ENCODE measurements at regions not wholly inside any gene's neighbourhood (a gene's known extent, or its start where the extent isn't known, plus 50 kb on each side); places are given as distances from the start of the nearest gene placed in this dataset.

DNA sequence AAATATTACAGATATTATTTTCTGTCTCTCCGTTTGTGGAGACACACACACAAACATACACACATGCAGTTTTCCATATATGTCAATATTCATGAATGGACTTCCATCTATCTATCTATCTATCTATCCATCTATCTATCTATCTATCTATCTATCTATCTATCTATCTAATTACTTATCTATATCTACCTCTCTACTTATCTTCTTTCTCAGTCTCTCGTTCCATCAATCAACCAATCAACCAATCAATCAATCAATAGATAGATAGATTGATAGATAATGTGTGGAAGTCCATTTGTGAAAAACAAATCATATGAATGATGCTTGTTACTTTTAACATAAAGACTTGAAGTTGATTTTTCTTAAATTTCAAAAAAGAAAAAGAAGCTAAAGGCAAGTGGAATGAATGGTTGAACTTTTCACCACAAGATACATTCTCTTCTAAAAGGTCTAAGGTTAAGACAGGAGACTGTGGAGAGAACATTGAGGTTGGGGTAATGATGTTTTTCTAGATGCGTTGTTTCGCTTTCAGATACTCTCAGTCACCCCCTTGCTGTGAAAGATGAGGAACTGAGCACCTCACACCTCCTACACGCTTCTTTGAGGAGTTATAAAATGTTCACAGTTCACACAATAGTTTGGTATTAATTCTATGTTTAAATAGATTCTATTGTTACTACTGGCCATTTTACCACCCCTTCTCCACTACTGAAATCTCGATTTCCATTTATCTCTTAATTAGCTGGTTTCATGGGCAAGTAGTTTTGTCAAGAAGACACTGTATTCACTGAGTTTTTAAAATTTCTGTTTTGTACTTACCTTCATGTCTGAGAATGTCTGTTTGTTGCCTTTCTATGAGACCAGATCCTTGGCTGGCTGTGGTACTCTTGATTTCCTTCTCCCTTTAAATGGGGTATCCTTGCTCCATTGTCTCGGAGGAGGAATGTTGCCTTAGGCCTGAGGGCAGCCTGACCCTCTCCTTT lies 114.1 kb downstream of the EMX2 start:
- Histone ChIP-seq H3K9me3 (ENCODE audit: control insufficient read depth, low read depth, low read length) (peaks cover 5% of the 10 kb centered on the region), H3K27ac (ENCODE audit: low read length) (no peak overlapping the region), H3K36me3 (ENCODE audit: control insufficient read depth, insufficient read depth, low read length) (no peaks in the 10 kb centered on the region), H3K27me3 (ENCODE audit: control insufficient read depth, insufficient read depth, low read length) (no peaks in the 10 kb centered on the region), H3K4me1 (ENCODE audit: control insufficient read depth, insufficient read depth, low read length) (no peaks in the 10 kb centered on the region), H3K4me3 (ENCODE audit: low read length) (no peak overlapping the region)
- no peak for DNase-seq
- WGBS (ENCODE audit: insufficient coverage, low lambda C conversion rate), result 93% methylated on average over 2 of the region's 7 CpGs

DNA sequence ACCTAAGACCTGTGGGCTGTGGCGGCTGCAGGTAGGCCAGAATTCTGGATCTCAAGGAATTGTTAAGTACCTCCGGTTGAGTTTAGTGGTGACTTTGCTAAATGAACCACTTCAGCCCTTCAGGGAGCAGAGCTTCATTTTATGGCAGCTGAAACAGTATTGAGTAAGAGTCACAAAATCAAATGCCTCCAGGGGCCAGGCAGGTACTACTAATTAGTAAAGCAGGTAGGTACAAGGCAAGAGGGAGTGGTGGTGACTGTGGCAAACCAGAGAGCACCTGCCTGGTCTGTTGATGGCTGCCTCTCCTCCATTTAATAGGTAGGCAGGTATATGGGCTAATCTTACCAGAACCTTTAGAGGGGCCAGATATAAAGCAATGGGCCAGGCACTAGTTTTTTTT lies 118.8 kb downstream of the EMX2 start:
- H3K27me3 ChIP-seq (ENCODE audit: control insufficient read depth, insufficient read depth, low read length), result no peaks in the 10 kb centered on the region
- no peaks in the 10 kb centered on the region for H3K9me3 ChIP-seq (ENCODE audit: control insufficient read depth, low read depth, low read length)
- H3K4me1 ChIP-seq (ENCODE audit: control insufficient read depth, insufficient read depth, low read length), result no peaks in the 10 kb centered on the region
- H3K36me3 ChIP-seq (ENCODE audit: control insufficient read depth, insufficient read depth, low read length), result no peaks in the 10 kb centered on the region
- no peak overlapping the region for H3K27ac ChIP-seq (ENCODE audit: low read length)
- no peak for DNase-seq
- 80% methylated on average over 1 of the region's 2 CpGs for WGBS (ENCODE audit: insufficient coverage, low lambda C conversion rate)
- no peak overlapping the region for H3K4me3 ChIP-seq (ENCODE audit: low read length)

- Histone ChIP-seq H3K9me3 (ENCODE audit: control insufficient read depth, low read depth, low read length) (no peaks in the 10 kb centered on the region), H3K36me3 (ENCODE audit: control insufficient read depth, insufficient read depth, low read length) (no peaks in the 10 kb centered on the region), H3K27me3 (ENCODE audit: control insufficient read depth, insufficient read depth, low read length) (no peaks in the 10 kb centered on the region), H3K4me3 (ENCODE audit: low read length) (no peak overlapping the region), H3K4me1 (ENCODE audit: control insufficient read depth, insufficient read depth, low read length) (no peaks in the 10 kb centered on the region), H3K27ac (ENCODE audit: low read length) (no peak overlapping the region)
- DNase-seq, result no peak
- no CpG with 5 or more reads among the region's 2 CpGs for WGBS (ENCODE audit: insufficient coverage, low lambda C conversion rate)
Measured at GRCh38 chr10:117662126-117662525, 119.6 kb downstream of the EMX2 start.

GRCh38 chr10:117662751-117663540 lies 120.4 kb downstream of the EMX2 start:
- Histone ChIP-seq H3K4me3 (ENCODE audit: low read length) (no peak overlapping the region), H3K4me1 (ENCODE audit: control insufficient read depth, insufficient read depth, low read length) (no peaks in the 10 kb centered on the region), H3K36me3 (ENCODE audit: control insufficient read depth, insufficient read depth, low read length) (no peaks in the 10 kb centered on the region), H3K27ac (ENCODE audit: low read length) (no peak overlapping the region), H3K9me3 (ENCODE audit: control insufficient read depth, low read depth, low read length) (no peaks in the 10 kb centered on the region), H3K27me3 (ENCODE audit: control insufficient read depth, insufficient read depth, low read length) (no peaks in the 10 kb centered on the region)
- WGBS (ENCODE audit: insufficient coverage, low lambda C conversion rate), result no CpG with 5 or more reads among the region's 7 CpGs
- DNase-seq, result no peak

- Histone ChIP-seq H3K27ac (ENCODE audit: low read length) (no peak overlapping the region), H3K27me3 (ENCODE audit: control insufficient read depth, insufficient read depth, low read length) (no peaks in the 10 kb centered on the region), H3K36me3 (ENCODE audit: control insufficient read depth, insufficient read depth, low read length) (no peaks in the 10 kb centered on the region), H3K4me1 (ENCODE audit: control insufficient read depth, insufficient read depth, low read length) (no peaks in the 10 kb centered on the region), H3K4me3 (ENCODE audit: low read length) (no peak overlapping the region), H3K9me3 (ENCODE audit: control insufficient read depth, low read depth, low read length) (no peaks in the 10 kb centered on the region)
- peak in 1 of 2 donors; percentile 5 for DNase-seq
- WGBS (ENCODE audit: insufficient coverage, low lambda C conversion rate), result no CpG with 5 or more reads among the region's 2 CpGs
Measured at GRCh38 chr10:117663750-117664149, 121.2 kb downstream of the EMX2 start.

GRCh38 chr10:117664288-117664687 lies 121.7 kb downstream of the EMX2 start:
- H3K4me1 ChIP-seq (ENCODE audit: control insufficient read depth, insufficient read depth, low read length), result no peaks in the 10 kb centered on the region
- no CpG with 5 or more reads among the region's 5 CpGs for WGBS (ENCODE audit: insufficient coverage, low lambda C conversion rate)
- no peaks in the 10 kb centered on the region for H3K27me3 ChIP-seq (ENCODE audit: control insufficient read depth, insufficient read depth, low read length)
- no peaks in the 10 kb centered on the region for H3K36me3 ChIP-seq (ENCODE audit: control insufficient read depth, insufficient read depth, low read length)
- no peak overlapping the region for H3K4me3 ChIP-seq (ENCODE audit: low read length)
- no peaks in the 10 kb centered on the region for H3K9me3 ChIP-seq (ENCODE audit: control insufficient read depth, low read depth, low read length)
- no peak for DNase-seq
- no peak overlapping the region for H3K27ac ChIP-seq (ENCODE audit: low read length)

GRCh38 chr10:117666166-117666565 lies 123.6 kb downstream of the EMX2 start:
- no peaks in the 10 kb centered on the region for H3K9me3 ChIP-seq (ENCODE audit: control insufficient read depth, low read depth, low read length)
- DNase-seq, result no peak
- no peaks in the 10 kb centered on the region for H3K4me1 ChIP-seq (ENCODE audit: control insufficient read depth, insufficient read depth, low read length)
- no peaks in the 10 kb centered on the region for H3K36me3 ChIP-seq (ENCODE audit: control insufficient read depth, insufficient read depth, low read length)
- no peaks in the 10 kb centered on the region for H3K27me3 ChIP-seq (ENCODE audit: control insufficient read depth, insufficient read depth, low read length)
- no CpG with 5 or more reads among the region's 5 CpGs for WGBS (ENCODE audit: insufficient coverage, low lambda C conversion rate)
- H3K4me3 ChIP-seq (ENCODE audit: low read length), result no peak overlapping the region
- no peak overlapping the region for H3K27ac ChIP-seq (ENCODE audit: low read length)

DNA sequence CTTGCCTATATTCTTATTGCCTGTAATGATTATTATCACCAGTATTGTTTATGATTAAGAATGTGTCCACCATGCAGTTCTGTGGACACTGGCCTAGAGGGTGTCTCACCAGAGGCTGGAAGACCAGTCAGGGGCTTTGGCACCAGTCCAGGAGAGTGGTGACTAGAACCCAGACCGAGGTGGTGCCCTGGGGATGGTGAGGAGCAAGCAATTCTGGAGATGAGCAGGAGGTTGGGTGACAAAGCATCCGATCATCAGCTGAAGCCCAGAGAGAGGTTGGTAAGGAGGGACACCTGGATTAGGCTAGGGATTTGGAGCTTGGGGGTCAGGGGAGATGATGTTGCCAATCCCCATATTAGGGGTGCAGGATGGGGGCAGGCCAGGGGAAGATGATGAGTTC lies 124.4 kb downstream of the EMX2 start:
- H3K27me3 ChIP-seq (ENCODE audit: control insufficient read depth, insufficient read depth, low read length), result no peaks in the 10 kb centered on the region
- no peaks in the 10 kb centered on the region for H3K9me3 ChIP-seq (ENCODE audit: control insufficient read depth, low read depth, low read length)
- no peak overlapping the region for H3K27ac ChIP-seq (ENCODE audit: low read length)
- no peak overlapping the region for H3K4me3 ChIP-seq (ENCODE audit: low read length)
- no peak for DNase-seq
- H3K36me3 ChIP-seq (ENCODE audit: control insufficient read depth, insufficient read depth, low read length), result no peaks in the 10 kb centered on the region
- WGBS (ENCODE audit: insufficient coverage, low lambda C conversion rate), result no CpG with 5 or more reads among the region's 2 CpGs
- H3K4me1 ChIP-seq (ENCODE audit: control insufficient read depth, insufficient read depth, low read length), result no peaks in the 10 kb centered on the region

GRCh38 chr10:117667831-117668230 lies 125.3 kb downstream of the EMX2 start:
- Histone ChIP-seq H3K36me3 (ENCODE audit: control insufficient read depth, insufficient read depth, low read length) (no peaks in the 10 kb centered on the region), H3K27me3 (ENCODE audit: control insufficient read depth, insufficient read depth, low read length) (no peaks in the 10 kb centered on the region), H3K27ac (ENCODE audit: low read length) (no peak overlapping the region), H3K9me3 (ENCODE audit: control insufficient read depth, low read depth, low read length) (no peaks in the 10 kb centered on the region), H3K4me1 (ENCODE audit: control insufficient read depth, insufficient read depth, low read length) (no peaks in the 10 kb centered on the region), H3K4me3 (ENCODE audit: low read length) (no peak overlapping the region)
- no CpG with 5 or more reads among the region's 6 CpGs for WGBS (ENCODE audit: insufficient coverage, low lambda C conversion rate)
- DNase-seq, result no peak

DNA sequence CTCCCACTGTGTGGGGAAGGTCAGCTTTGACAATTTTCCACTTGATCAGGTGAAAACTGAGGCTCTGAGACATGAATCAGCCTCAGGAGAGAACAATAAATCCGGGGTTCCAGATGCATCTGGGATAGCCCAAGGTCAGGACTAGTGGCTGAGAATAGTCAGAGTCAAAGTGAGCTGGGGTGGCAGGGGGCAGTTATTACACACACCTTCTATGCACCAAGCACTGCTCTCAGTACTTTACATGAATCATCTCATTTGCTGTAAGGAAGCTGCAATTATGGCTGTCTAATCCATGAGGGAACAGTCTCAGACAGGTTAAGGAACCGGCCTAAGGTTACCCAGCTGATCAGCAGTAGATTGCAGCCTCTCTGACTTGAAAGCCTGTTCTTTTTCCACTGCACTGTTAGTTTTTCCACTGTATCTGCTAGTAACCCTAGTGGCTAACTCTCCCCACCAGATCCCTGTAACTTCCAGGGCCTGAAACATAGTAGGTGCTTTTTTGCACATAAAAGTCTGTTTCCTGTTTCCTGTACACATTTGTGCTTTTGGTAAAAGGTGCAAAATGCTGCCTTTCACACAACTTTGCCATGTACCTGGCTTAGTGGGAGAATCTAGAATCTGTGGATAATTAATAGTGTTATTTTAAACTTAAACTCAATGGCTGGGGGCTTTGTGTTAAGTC lies 125.9 kb downstream of the EMX2 start:
- Histone ChIP-seq H3K4me3 (ENCODE audit: low read length) (no peak overlapping the region), H3K4me1 (ENCODE audit: control insufficient read depth, insufficient read depth, low read length) (no peaks in the 10 kb centered on the region), H3K27me3 (ENCODE audit: control insufficient read depth, insufficient read depth, low read length) (no peaks in the 10 kb centered on the region), H3K36me3 (ENCODE audit: control insufficient read depth, insufficient read depth, low read length) (no peaks in the 10 kb centered on the region), H3K27ac (ENCODE audit: low read length) (no peak overlapping the region), H3K9me3 (ENCODE audit: control insufficient read depth, low read depth, low read length) (no peaks in the 10 kb centered on the region)
- WGBS (ENCODE audit: insufficient coverage, low lambda C conversion rate), result no CpG with 5 or more reads among the region's 2 CpGs
- no peak for DNase-seq
